Left ventricle myocardium inferior (tissue), 1 donor: ENCODE measurements at regions not wholly inside any gene's neighbourhood (a gene's known extent, or its start where the extent isn't known, plus 50 kb on each side); places are given as distances from the start of the nearest gene placed in this dataset.

Experiments
- DNase-seq: peaks from one replicate; pipeline ENCODE4 v3.0.0-alpha.2; 2020
- H3K27ac ChIP-seq: fragments of 200-600 bp; replicated peaks from 2 replicates; pipeline ENCODE4 v1.8.0; 2021
- H3K27me3 ChIP-seq: fragments of 200-600 bp; 2 replicates; pipeline ENCODE4 v1.8.0; 2021; ENCODE audit warnings: low read depth
- H3K36me3 ChIP-seq: fragments of 200-600 bp; 2 replicates; pipeline ENCODE4 v1.8.0; 2021
- H3K4me1 ChIP-seq: fragments of 200-600 bp; 2 replicates; pipeline ENCODE4 v1.8.0; 2021
- H3K4me3 ChIP-seq: fragments of 200-600 bp; 2 replicates; pipeline ENCODE4 v1.8.0; 2021; ENCODE audit warnings: mild to moderate bottlenecking, moderate library complexity
- H3K9me3 ChIP-seq: fragments of 200-600 bp; replicated peaks from 2 replicates; pipeline ENCODE4 v1.8.0; 2021
- CTCF ChIP-seq: fragments of 200-600 bp; IDR thresholded peaks from 2 replicates; pipeline ENCODE4 v1.8.0; 2021; ENCODE audit warnings: antibody characterized with exemption, mild to moderate bottlenecking, borderline replicate concordance
- intact Hi-C: fragments of 100-400 bp; cut with micrococcal nuclease; formaldehyde crosslinking; loops from one replicate; pipeline ENCODE4 v1.11.0; 2022
- donor health status: DM: no; HTN: yes; CAD: no; lungs with severe emphysema.

GRCh38 chr2:37774976-37775907 is 103.8 kb upstream of the CDC42EP3 start:
- Histone ChIP-seq H3K9me3 (no peaks in the 10 kb centered on the region), H3K27ac (no peak overlapping the region), H3K36me3 (no peaks in the 10 kb centered on the region), H3K4me1 (peaks cover 13% of the 10 kb centered on the region), H3K4me3 (no peak overlapping the region), H3K27me3 (no peaks in the 10 kb centered on the region)
- no peak for TF ChIP-seq CTCF
- intact Hi-C loops: no loop called here
- no peak for DNase-seq

- Histone ChIP-seq H3K27me3 (no peaks in the 10 kb centered on the region), H3K9me3 (no peaks in the 10 kb centered on the region), H3K36me3 (no peaks in the 10 kb centered on the region), H3K4me1 (peaks cover 18% of the 10 kb centered on the region), H3K4me3 (no peak overlapping the region), H3K27ac (no peak overlapping the region)
- no peak for DNase-seq
- no peak for TF ChIP-seq CTCF
- intact Hi-C loops: no loop called here
Measured at GRCh38 chr2:37775908-37776250, 104.4 kb upstream of the CDC42EP3 start.

- intact Hi-C loops: no loop called here
- Histone ChIP-seq H3K4me1 (peaks cover 22% of the 10 kb centered on the region), H3K27me3 (no peaks in the 10 kb centered on the region), H3K4me3 (no peak overlapping the region), H3K36me3 (no peaks in the 10 kb centered on the region), H3K9me3 (no peaks in the 10 kb centered on the region), H3K27ac (no peak overlapping the region)
- no peak for DNase-seq
- no peak for TF ChIP-seq CTCF
Measured at GRCh38 chr2:37776487-37776886, 105.0 kb upstream of the CDC42EP3 start.

- intact Hi-C loops: no loop called here
- peaks cover 22% of the 10 kb centered on the region for H3K4me1 ChIP-seq
Measured at GRCh38 chr2:37779139-37779538, 107.7 kb upstream of the CDC42EP3 start.

GRCh38 chr2:37779611-37780386 is 108.4 kb upstream of the CDC42EP3 start:
- DNase-seq: no peak
- Histone ChIP-seq H3K36me3 (no peaks in the 10 kb centered on the region), H3K27me3 (no peaks in the 10 kb centered on the region), H3K27ac (no peak overlapping the region), H3K4me3 (no peak overlapping the region), H3K9me3 (no peaks in the 10 kb centered on the region), H3K4me1 (peaks cover 22% of the 10 kb centered on the region)
- no peak for TF ChIP-seq CTCF
- intact Hi-C loops: no loop called here

More at GRCh38 chr2:37779139-37779538, 107.7 kb upstream of the CDC42EP3 start:
- DNase-seq: no peak
- H3K27me3 ChIP-seq: no peaks in the 10 kb centered on the region
- no peak overlapping the region for H3K27ac ChIP-seq
- no peak for TF ChIP-seq CTCF
- no peak overlapping the region for H3K4me3 ChIP-seq
- H3K9me3 ChIP-seq: no peaks in the 10 kb centered on the region
- H3K36me3 ChIP-seq: no peaks in the 10 kb centered on the region
